CD4-positive, alpha-beta T cell treated with Interleukin-4 for 1 hour (primary cell): ENCODE measurements at regions not wholly inside any gene's neighbourhood (a gene's known extent, or its start where the extent isn't known, plus 50 kb on each side); places are given as distances from the start of the nearest gene placed in this dataset.
"Not testable (repeated sequence)": the region's sequence is repeated elsewhere in the genome, so short reads cannot be mapped to it uniquely, and the experiment has no call there.

Source experiments
- DNase-seq, 2 donors: peaks; one replicate each; pipeline ENCODE4 v3.0.0-alpha.2; 2020 to 2022

DNA sequence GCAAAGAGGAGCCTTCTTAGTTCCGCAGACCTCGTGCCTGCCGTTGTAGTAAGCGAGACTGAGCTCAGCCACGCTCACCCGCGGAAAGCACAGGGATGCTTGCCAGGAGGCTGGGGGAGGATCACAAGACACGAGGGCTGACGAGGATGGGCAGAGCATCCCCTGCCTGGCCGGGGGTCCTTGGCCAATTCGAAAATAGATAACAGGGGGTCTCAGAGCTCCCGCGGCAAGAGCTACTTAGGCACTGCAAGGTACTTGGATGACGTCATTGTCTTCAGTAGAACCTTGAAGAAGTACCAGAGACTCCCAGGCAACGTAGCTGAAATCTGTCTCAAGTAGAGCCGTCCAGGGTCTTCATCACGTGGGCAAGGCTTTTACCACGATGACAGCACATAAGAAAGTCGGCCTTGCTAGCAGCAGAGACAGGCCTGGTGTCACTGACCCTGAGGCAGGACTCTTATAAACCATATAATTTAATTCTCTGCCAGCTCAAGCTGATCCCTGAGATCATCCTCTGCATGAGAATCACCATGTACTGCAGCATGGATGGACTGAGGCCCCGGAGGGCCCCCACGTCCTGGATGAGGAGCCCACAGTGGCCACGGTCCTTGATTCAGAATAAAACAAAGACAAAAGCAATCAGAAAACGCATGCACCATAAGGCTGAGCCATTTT lies 81.9 kb downstream of the TMEM18 start:
- no peak for DNase-seq

DNA sequence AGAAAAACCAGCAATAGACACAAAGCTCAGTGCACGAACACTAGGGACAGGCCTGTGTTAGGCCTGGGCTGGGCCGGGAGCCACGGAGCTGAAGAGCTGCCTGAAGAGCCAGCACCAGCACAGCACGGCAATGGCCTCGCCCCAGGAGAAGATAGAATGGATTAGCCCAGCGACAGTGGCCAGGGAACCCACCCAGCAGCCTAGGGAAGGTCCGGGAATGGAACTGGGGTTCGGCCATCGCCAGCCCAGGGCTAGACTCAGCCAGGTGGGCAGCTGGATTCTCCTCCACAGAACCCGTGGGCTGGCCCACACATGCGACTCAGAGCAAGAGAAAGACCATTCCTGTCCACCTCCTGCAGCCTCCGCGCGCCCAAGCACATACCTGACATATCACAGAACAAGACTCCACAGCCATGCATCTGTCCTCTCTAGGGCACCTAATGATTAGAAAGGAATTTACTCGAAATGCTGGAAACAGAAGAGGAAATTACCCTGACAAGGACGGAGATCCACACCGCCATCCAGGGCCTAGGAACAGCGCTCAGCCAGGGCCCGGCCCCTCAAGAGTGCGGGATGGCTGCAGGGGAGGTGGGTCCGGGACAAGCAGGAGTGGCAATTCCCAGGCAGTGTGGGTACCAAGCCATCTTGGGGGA lies 82.8 kb downstream of the TMEM18 start:
- DNase-seq, result no peak

DNA sequence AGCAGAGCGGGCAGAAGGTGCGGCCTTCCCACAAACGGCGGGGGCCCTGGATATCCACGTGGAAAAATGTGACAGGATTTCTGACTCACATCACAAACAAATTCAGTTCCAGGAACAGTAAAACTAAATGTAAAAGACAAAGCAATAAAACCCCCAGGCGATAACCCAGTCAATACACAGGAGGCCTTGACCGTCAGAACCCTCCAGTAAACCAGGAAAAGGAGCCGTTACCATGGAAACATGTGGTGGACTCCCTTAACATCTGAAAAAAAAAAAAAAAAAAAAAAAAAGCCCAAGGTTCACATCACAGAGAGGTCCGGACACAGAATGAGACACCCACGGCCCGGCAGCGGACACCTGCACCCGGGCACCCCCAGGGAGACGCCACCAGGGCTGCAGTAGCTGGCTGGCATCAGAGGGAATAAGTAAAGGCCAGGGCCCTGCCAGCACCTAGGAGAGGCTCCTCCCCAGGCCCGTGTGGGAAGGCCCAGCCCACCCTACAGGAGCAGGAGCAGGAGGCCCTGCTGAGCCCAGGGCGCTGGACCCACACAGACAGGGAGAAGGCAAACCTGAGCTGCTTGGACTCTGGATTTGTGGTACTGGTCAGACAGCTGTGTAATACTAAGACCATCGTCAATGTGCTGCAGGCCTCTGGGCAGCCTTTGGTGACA lies 83.7 kb downstream of the TMEM18 start:
- DNase-seq, result no peak

DNA sequence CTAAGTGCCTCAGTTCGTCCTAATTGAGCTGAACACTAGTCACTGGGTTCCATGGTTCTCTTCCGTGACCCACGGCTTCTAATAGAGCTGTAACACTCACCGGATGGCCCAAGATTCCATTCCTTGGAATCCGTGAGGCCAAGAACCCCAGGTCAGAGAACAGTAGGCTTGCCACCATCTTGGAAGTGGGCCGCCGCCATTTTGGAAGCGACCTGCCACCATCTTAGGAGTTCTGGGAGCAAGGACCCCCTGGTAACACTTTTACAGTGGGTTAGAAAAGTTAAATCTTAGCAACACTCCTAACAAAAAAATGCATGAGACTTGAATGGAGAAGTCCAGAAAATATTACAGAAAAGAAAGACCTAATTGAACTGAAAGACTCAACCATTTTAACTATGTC lies 84.5 kb downstream of the TMEM18 start:
- DNase-seq, result no peak

DNA sequence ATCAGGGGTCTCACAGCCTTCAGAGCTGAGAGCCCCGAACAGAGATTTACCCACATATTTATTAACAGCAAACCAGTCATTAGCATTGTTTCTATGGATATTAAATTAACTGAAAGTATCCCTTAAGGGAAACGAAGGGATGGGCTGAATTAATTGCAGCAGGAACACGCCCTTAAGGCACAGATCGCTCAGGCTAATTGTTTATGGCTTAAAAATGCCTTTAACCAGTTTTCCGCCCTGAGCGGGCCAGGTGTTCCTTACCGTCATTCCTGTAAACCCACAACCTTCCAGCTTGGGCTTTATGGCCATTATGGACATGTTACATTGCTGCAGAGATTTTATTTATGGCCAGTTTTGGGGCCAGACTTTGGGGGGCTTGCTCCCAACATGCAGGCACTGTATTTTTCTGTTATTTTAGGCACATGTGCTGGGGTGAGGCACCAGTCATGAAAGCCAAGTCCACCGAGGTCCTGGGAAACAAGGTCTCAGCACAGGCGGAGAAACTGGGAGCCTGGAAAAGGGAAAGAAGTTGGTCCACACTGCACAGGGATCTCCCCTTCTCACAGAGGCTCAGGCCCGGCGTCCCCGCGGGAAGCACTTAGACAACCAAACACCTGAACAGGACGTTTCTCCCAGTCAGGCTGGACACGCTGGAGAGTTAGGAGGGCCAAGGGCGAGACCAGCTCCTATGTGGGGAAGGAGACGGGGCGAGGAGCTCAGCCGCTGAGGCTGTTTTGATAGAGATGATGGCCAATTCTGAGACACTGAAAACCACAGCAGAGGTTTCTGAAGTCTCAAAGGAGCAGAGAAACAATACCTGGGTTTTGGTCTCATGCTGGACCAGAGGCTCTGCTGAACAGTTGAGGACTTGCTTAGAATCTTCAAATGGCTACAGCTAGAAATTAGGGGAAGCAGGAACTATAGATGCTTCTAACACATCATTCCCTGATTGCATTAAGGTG lies 86.7 kb downstream of the TMEM18 start:
- DNase-seq, result no peak

DNA sequence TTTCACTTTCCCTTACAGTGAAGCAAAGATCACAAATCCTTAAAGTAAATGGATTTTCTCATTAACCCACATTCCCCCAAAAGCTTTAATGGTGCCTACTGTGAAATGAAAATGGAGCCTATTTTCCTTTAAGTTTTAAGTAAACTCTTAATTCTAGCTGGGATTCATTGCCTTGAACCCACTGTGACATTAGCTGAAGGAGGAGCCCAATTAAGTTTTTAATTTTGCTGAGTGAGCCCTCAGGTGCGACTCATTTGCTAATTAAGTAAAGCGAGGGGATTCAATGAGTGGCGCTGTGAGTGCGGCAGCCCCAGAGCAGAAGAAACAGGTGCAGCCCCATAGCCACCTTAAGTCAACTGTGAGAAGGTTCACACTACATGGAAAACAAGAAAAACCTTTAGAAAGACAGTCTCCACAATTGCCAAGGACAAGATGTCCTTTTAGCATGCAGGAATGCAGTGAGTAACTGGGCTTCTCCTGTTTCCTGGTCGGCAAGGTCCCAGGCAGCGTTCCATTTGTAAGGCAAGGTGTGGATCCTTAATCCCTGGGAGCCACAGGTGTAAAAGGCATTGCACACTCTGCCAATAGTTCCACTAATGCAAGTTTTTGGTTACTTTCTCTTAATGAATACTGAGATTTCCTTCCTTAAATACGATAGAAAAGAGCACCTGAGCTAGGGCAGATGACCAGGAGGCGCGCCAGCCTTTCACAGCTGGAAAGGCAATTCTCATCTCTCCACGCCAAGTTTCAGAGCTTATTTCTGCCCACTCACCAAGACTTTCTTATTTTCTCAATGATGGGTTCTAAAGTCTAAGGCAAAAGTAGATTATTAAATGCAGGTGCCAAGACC lies 87.7 kb downstream of the TMEM18 start:
- DNase-seq, result no peak

DNA sequence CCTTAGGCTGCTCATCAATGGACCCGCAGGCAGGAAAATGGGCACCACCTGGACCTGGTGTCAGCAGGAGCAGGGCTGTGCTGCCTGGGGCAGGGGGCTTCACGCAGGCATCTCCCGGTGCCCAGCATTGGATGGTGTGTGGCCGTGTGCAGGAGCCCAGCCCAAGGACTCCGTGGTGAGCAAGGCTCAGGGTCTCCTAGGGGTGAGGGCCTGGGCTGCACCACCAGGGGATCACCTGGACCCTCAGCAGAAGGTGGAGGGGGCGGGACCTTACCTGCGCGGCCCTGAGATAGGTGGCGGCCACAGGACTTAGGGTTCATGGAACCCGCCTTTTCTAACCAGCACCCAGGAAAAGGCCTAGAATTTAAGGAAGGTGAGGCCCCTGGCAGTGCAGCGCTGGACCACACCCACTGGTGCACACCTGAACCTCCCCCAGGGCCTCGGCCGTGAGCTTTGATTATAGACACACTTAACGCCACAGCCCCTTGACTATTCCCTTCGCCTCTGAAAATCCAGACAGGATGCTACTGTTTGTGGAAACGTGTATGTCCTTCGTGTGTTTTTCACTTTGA lies 89.0 kb downstream of the TMEM18 start:
- DNase-seq, result no peak

DNA sequence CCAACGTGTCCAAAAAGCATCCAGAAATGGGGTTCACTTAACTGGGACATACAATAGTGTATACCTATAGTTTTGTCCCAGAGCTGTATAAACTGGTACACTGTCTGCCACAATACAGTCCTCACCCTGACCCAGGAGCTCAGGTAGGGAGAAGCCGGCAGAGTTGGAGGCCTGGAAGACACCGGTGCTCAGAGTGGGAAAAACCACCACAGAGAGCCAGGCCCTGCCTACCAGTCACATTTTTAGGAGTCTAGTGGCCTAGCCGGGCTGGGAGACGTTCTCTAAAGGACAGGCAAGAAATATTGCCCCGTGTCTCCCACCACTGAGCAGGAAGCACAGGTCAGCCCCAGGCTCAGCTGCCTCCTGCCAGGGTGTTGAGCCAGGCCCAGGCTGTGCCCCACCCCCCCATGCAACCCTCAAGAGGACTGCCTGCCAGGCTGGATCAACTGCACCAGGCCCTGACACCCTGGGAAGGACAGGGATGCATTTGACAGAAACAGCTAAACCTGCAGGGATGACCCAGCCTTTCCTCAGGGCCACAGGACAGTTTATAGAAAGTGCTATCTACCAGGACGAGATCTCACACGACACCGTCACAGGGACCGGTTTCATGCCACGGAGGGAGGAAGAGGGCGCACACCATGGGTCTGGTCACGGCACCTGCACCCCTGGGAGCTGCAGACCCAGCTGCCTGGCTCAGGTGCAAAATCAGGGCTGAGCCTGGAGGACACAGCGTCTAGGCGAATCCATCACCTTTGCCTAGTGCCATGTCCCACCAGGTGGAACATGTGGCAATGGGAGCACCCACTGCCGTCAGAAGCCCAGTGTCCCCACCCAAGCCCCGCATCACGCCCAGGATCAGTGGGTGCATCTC lies 89.9 kb downstream of the TMEM18 start:
- DNase-seq, result no peak

DNA sequence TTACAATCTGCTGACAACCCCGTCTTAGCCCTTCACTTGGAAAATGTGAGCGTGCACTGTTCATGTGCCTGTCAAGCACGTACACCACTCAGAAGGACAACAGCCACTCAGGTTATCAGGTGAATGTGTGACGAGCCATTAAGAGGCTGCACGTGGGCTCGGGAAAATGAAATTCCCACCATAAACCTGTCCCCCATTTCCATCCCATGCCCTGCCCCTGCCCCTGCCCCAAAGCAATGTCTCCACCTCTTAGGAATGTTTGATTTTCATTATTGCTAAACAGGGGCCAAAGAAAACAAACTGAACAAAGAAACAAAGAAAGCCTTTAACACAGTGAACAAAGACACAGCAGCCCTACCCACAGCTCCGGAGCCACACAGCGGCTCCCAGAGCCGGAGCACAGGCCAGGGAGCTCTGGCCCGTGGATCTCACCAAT lies 90.5 kb downstream of the TMEM18 start:
- no peak for DNase-seq

DNA sequence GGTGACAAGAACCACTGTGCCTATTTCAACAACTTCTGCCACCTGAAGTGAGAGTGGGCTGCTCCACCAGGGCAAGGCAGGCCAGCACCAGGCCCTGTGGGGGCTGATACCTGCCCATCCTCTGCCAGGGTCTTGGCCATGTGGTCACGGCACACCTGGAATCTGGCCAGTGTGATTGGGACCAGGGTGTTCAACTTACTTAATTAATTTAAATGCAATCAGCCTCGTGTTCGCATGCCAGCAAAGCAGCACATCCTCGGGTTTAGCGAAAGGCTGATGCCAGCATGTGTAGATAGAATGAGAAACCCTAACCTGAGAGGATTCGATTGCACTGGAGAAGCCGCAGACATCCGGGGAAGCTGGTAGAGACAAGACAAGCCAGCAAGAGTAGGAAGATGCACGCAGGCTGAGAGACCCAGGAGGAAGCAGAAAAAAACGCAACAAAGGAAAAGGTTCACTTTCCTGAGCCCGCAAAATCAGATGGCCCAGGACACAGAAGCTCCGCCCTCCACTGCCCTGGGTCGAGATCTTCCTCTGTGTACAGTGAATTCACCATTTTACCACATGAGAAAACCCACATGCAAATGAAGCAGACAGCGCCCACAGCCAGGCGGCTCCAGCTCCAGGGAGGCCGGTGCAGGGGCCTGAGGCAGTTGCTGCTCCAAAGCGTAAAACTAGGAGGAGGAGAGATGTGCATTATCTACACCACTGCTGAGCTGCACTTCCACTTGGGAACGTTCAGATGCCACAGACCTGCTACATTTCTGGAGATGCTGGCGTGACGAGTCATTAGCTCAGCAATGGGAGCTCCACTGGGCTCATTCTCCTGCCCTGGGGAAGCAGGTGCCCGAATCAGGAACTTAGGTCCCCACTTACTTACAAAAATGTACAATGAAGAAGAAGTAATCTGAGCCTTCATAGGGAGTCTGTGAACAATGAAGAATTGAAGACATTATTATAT lies 92.1 kb downstream of the TMEM18 start:
- peak; percentile 21 to 41 for DNase-seq

DNA sequence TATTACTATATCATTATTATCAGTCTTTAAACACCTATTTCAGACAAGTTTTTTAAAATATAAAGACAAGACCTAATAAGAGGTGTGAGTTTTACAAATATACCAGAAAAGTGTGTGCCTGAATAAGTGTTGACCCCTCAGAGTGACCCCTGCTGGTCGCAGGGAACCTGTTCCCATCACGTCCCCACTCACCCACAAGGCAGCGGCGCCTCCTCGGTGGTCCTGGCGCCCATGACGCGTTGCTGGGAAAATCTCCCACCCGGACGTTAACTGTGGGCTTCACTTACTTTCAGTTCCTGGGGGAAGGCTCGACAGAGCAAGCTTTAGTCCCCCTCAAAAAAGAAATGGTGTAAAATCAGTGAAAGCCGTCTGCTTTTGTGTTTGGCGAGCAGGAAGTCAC lies 93.5 kb downstream of the TMEM18 start:
- DNase-seq, result no peak

DNA sequence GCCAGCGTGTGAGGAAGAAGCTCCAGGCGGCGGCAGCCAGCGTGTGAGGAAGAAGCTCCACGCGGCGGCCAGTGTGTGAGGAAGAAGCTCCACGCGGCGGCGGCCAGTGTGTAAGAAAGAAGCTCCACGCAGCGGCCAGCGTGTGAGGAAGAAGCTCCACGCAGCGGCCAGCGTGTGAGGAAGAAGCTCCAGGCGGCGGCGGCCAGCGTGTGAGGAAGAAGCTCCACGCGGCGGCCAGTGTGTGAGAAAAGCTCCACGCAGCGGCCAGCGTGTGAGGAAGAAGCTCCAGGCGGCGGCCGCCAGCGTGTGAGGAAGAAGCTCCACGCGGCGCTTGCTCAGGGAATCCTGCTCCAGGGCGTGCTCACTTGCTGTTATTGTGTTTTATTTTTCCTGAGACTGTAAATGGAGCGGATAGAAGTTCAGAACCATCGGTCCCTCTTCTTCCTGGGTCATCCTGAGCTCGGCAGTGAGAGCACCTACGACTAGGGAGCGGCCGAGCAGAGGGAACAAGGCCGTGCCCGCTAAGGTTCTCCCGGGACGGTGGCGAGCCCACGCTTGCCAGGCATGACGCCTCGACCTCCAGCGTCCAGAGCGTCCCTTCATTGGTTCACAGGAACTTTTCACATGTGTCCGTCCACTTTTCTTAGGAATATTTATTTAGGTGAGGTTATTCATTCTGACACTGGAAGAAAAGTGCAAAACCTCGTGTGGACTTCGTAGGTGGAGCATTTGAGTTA lies 94.2 kb downstream of the TMEM18 start:
- no peak for DNase-seq

DNA sequence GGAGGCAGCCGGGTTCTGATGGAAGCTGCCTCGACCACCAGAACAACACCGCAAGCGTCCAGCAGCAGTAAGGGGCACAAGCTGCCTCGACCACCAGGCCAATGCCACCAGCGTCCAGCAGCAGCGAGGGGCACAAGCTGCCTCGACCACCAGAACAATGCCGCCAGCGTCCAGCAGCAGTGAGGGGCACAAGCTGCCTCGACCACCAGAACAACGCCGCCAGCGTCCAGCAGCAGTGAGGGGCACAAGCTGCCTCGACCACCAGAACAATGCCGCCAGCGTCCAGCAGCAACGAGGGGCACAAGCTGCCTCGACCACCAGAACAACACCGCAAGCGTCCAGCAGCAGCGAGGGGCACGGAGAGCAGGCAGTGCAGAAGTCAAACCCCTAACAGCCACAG lies 94.9 kb downstream of the TMEM18 start:
- DNase-seq, result not testable (repeated sequence)

DNA sequence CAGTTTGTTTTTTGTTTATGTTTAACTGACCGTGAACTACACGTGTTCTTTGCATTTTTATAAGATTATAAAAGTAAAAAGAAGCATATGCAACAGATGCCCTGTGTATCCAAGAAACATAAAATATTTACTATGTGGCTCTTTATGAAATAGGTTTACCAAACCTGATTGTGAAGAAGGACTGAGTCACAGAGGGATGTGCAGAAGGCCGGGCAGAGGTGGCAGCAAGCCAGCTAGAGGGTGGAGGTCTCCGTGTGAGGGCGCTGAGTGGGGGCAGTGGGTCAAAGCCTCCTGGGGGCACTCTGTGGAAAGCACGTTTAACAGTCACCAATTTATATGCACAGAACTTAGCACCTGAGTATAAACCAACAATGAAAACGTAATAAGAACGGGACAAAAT lies 97.2 kb downstream of the TMEM18 start:
- no peak for DNase-seq

DNA sequence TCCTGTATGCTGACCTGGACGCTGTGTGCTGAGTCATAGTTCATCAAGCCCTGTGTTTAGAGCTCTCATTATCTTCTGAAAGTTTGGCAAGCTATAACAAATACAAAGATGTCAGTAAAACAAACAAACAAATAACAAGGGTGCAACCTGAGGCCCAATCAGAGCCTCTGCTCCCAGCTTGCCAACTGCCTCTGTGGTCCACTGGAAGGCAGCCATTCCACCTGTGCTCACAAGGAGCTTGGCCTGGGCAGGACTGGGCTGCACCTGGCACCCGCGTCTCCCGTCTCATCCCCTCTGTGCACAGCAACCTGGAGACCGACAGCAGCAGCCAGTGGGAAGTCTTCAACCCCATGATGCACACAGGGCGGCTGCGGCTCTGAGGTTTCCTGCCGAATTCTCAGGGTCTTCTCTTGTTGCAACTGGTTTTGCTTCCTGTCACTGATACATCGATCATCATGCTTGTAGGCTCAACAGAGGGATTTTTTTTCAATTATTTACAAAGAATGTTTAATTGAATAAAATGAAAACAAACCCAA lies 97.8 kb downstream of the TMEM18 start:
- no peak for DNase-seq

DNA sequence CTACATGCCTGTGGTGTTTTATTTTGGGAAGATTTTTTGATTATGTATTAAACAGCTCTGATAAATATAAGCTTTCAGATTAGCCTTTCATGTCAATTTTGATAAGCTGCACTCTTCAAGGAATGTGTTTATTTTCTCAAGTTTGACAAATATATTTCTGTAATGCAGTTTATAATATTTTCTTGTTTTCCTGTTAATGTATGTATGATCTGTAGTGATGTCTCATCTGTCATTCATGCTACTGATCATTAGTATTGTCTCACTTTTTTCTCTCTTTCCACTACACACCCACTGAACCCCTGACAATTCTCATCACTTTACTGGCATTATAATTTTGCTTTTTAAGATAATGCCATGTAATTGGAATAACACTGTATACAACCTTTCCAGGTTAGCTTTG lies 100.9 kb downstream of the TMEM18 start:
- DNase-seq, result no peak

DNA sequence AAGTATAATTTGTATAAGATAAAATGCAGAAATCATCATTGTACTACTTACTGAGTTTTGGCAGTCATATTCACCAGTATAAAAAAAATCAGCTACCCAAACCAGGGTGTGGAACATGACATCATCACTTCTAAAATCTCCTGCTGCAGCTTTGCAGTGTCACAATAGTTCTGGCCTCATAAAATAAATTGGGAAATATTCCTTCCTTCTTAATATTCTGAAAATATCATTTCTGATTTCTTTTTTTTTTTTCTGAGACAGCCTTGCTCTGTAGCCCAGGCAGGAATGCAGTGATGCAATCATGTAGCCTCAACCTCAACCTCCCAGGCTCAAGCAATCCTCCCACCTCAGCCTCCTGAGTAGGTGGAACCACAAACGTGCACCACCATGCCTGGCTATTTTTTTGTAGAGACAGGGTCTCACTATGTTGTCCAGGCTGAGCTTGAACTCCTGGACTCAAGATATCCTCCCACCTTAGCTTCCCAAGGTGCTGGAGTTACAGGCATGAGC lies 101.4 kb downstream of the TMEM18 start:
- no peak for DNase-seq

DNA sequence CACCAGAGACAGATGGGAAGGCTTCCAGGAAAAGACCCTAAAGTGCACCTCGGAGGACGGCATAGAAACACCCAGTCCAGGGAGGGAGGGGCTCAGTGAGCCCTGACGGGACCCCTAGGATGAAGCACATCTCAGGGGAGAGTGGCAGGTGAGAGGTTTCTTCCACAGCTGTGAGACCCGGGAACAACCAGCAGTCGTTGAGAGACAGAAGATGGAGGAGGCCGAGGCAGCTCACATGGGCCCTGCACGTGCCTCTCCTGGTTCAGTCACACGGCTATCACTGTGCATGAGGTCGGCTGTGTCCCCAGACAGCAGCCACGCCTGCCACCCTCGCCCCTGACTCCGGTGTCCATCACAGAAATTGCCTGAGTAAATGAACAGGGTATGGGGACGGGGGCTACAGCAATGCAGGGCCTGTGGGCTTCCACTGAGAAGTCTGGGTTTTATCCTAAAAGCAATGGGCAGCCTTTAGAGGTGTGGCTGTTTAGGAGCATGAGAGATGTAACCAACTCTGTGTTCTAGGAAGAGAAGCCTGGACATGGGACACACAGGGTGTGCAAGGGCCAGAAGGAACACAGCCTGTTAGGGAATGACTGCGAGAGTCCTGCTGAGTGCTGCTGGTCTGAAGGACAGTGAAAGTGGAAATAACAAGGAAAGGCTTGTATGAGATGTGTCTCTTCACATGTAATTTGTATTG lies 102.0 kb downstream of the TMEM18 start:
- no peak for DNase-seq
